Astrocyte of the hippocampus (primary cell): ENCODE measurements at regions not wholly inside any gene's neighbourhood (a gene's known extent, or its start where the extent isn't known, plus 50 kb on each side); places are given as distances from the start of the nearest gene placed in this dataset.

Experiments used
- DNase-seq: peaks from one replicate; pipeline ENCODE4 v3.0.0; 2011; ENCODE audit warnings: low read depth, low spot score

- DNase-seq, result no peak
Observed at GRCh38 chr9:23577611-23578010, 248.4 kb downstream of the ELAVL2 start.

- no peak for DNase-seq
Observed at GRCh38 chr9:23581931-23582330, 244.1 kb downstream of the ELAVL2 start.

GRCh38 chr9:23582836-23583235 is 243.2 kb downstream of the ELAVL2 start:
- no peak for DNase-seq

GRCh38 chr9:23586906-23587305 is 239.1 kb downstream of the ELAVL2 start:
- DNase-seq, result no peak

GRCh38 chr9:23587433-23587832 is 238.6 kb downstream of the ELAVL2 start:
- DNase-seq, result peak; percentile 32

GRCh38 chr9:23587903-23588302 is 238.1 kb downstream of the ELAVL2 start:
- no peak for DNase-seq

- DNase-seq, result peak; percentile 7
Observed at GRCh38 chr9:23590276-23591000, 235.6 kb downstream of the ELAVL2 start.

GRCh38 chr9:23594421-23594820 is 231.6 kb downstream of the ELAVL2 start:
- no peak for DNase-seq

- no peak for DNase-seq
Observed at GRCh38 chr9:23596913-23597634, 229.0 kb downstream of the ELAVL2 start.

- no peak for DNase-seq
Observed at GRCh38 chr9:23598994-23599393, 227.0 kb downstream of the ELAVL2 start.

- DNase-seq, result no peak
Observed at GRCh38 chr9:23603311-23603710, 222.7 kb downstream of the ELAVL2 start.

GRCh38 chr9:23606107-23606506 is 219.9 kb downstream of the ELAVL2 start:
- no peak for DNase-seq

- DNase-seq, result no peak
Observed at GRCh38 chr9:23608456-23608855, 217.6 kb downstream of the ELAVL2 start.

- no peak for DNase-seq
Observed at GRCh38 chr9:23611869-23612268, 214.2 kb downstream of the ELAVL2 start.

- no peak for DNase-seq
Observed at GRCh38 chr9:23615569-23615968, 210.5 kb downstream of the ELAVL2 start.

- peak; percentile 22 for DNase-seq
Observed at GRCh38 chr9:23621188-23621587, 204.9 kb downstream of the ELAVL2 start.

GRCh38 chr9:23621924-23622323 is 204.1 kb downstream of the ELAVL2 start:
- DNase-seq, result no peak

GRCh38 chr9:23622396-23622795 is 203.6 kb downstream of the ELAVL2 start:
- DNase-seq, result no peak

GRCh38 chr9:23630488-23630887 is 195.6 kb downstream of the ELAVL2 start:
- DNase-seq, result no peak

GRCh38 chr9:23635276-23635675 is 190.8 kb downstream of the ELAVL2 start:
- DNase-seq, result peak; percentile 28

- no peak for DNase-seq
Observed at GRCh38 chr9:23636199-23636598, 189.8 kb downstream of the ELAVL2 start.

- DNase-seq, result no peak
Observed at GRCh38 chr9:23638011-23638410, 188.0 kb downstream of the ELAVL2 start.

- peak; percentile 65 for DNase-seq
Observed at GRCh38 chr9:23638837-23639426, 187.1 kb downstream of the ELAVL2 start.
